ENCODE measurements at regions not wholly inside any gene's neighbourhood (a gene's known extent, or its start where the extent isn't known, plus 50 kb on each side); places are given as distances from the start of the nearest gene placed in this dataset.

- H3K36me3 ChIP-seq (ENCODE audit: control insufficient read depth, insufficient read depth, low read length) = no peaks in the 10 kb centered on the region
- TF ChIP-seq ZNF551 (CRISPR knock-in tag; IDR thresholded peaks at IDR 0.05) (no peak), RBBP5 (IDR thresholded peaks at IDR 0.05; ENCODE audit: borderline replicate concordance, insufficient read depth, low read length, poor library complexity, severe bottlenecking) (no peak), FOXM1 (IDR thresholded peaks at IDR 0.05; ENCODE audit: low read depth) (no peak), FOXM1 (CRISPR knock-in tag; IDR thresholded peaks at IDR 0.05; ENCODE audit: low read depth) (no peak), ZNF695 (CRISPR knock-in tag; IDR thresholded peaks at IDR 0.05) (no peak), ZNF274 (IDR thresholded peaks at IDR 0.05; ENCODE audit: borderline replicate concordance, low read depth, low read length) (no peak), ZNF280A (IDR thresholded peaks at IDR 0.05; ENCODE audit: low read depth, partially characterized antibody) (no peak), GTF2E2 (tag; IDR thresholded peaks at IDR 0.05) (no peak), KLF6 (CRISPR knock-in tag; IDR thresholded peaks at IDR 0.05; ENCODE audit: borderline replicate concordance) (no peak)
- TF ChIP-seq, protein P1, sequence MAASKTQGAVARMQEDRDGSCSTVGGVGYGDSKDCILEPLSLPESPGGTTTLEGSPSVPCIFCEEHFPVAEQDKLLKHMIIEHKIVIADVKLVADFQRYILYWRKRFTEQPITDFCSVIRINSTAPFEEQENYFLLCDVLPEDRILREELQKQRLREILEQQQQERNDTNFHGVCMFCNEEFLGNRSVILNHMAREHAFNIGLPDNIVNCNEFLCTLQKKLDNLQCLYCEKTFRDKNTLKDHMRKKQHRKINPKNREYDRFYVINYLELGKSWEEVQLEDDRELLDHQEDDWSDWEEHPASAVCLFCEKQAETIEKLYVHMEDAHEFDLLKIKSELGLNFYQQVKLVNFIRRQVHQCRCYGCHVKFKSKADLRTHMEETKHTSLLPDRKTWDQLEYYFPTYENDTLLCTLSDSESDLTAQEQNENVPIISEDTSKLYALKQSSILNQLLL (CRISPR knock-in tag; IDR thresholded peaks at IDR 0.05; ENCODE audit: borderline replicate concordance) = no peak
These were observed 91.5 kb downstream of the EN1 start for GRCh38 chr2:118755901-118756300.

More at GRCh38 chr2:118755901-118756300, 91.5 kb downstream of the EN1 start:
- Histone ChIP-seq H3K9me3 (replicated peaks; ENCODE audit: control insufficient read depth, insufficient read depth, low read depth, low read length) (no peaks in the 10 kb centered on the region), H2AFZ (ENCODE audit: low read depth, low read length) (no peak overlapping the region), H3K9me1 (ENCODE audit: control insufficient read depth, insufficient read depth, low read length) (no peaks in the 10 kb centered on the region), H4K20me1 (replicated peaks; ENCODE audit: control insufficient read depth, insufficient read depth, low read length) (no peaks in the 10 kb centered on the region), H3K27ac (ENCODE audit: extremely low read depth, low read depth, low read length) (no peak overlapping the region), H3K4me3 (no peak overlapping the region), H3K27me3 (ENCODE audit: control insufficient read depth in 2 of 2, insufficient read depth in 2 of 2, low read length in 2 of 2) (no peaks in the 10 kb centered on the region; a peak in 1 of 5 replicates), H3K4me2 (ENCODE audit: insufficient read depth, low read length) (no peak overlapping the region), H3K4me1 (replicated peaks in 1 of 2; ENCODE audit: control insufficient read depth in 2 of 2, insufficient read depth in 2 of 2, low read length in 2 of 2) (peaks cover 9 to 10% of the 10 kb centered on the region in 2 experiments; a peak in 4 of 5 replicates), H3K79me2 (ENCODE audit: control insufficient read depth, insufficient read depth, low read length) (no peaks in the 10 kb centered on the region), H3K9ac (ENCODE audit: insufficient read depth in 1 of 2, low read depth in 2 of 2, low read length in 2 of 2) (no peak overlapping the region)
- ATAC-seq (no peak), FAIRE-seq (no peak), DNase-seq (ENCODE audit: extremely low read depth in 1 of 4, low spot score in 3 of 4) (no peak)
- POLR2A ChIA-PET = interaction anchor here (0.6 kb wide), 1 partner anchor 92 kb away, joined by 3 read pairs; the partner anchor contains the start of gene EN1
- no TSS peak for BruUV-seq (replicated peaks)
- intact Hi-C loops (cut with micrococcal nuclease) = no loop called here
- in situ Hi-C loops (cut with MboI) = no loop called here
- WGBS (ENCODE audit: insufficient coverage, low coverage, missing lambda C conversion rate) = 7% methylated on average over 2 of the region's 2 CpGs
- CTCF ChIA-PET (ENCODE audit: low intra/inter-chr PET ratio) = no interaction called here

Data from K562 (cell line).